ENCODE measurements at regions not wholly inside any gene's neighbourhood (a gene's known extent, or its start where the extent isn't known, plus 50 kb on each side); places are given as distances from the start of the nearest gene placed in this dataset.

- ChIA-PET CTCF (no interaction called here), POLR2A (no interaction called here)
- Histone ChIP-seq H3K9me3 (no peaks in the 10 kb centered on the region), H3K27me3 (replicated peaks in 1 of 2; ENCODE audit: control insufficient read depth in 2 of 2, extremely low read depth in 1 of 2, insufficient read depth in 2 of 2, low read length in 1 of 2) (peaks cover 0 to 9% of the 10 kb centered on the region in 2 experiments), H3K4me1 (ENCODE audit: control insufficient read depth in 1 of 2, extremely low read depth in 1 of 2, insufficient read depth in 2 of 2, low read length in 2 of 2) (no peaks in the 10 kb centered on the region), H3K27ac (ENCODE audit: low read length) (no peak overlapping the region), H3K36me3 (ENCODE audit: control insufficient read depth in 2 of 2, extremely low read depth in 1 of 2, insufficient read depth in 1 of 2, low read length in 1 of 2) (no peaks in the 10 kb centered on the region), H3K4me3 (ENCODE audit: control insufficient read depth in 1 of 2, extremely low read depth in 1 of 2, low read length in 1 of 2) (no peak overlapping the region)
- no peak overlapping the region for H3K4me3 Mint-ChIP-seq
- no peaks in the 10 kb centered on the region for H3K36me3 Mint-ChIP-seq
- ATAC-seq (replicated peaks in 1 of 4) = no peak
- H3K27ac Mint-ChIP-seq = no peak overlapping the region
- no peak for DNase-seq
- no peaks in the 10 kb centered on the region for H3K4me1 Mint-ChIP-seq
- 90% methylated on average over 23 of the region's 26 CpGs for WGBS (ENCODE audit: insufficient coverage)
- H3K9me3 Mint-ChIP-seq = no peaks in the 10 kb centered on the region
- peaks cover 0 to 3% of the 10 kb centered on the region in 2 donors for H3K27me3 Mint-ChIP-seq
These were observed 107.1 kb downstream of the BANF2 start for GRCh38 chr20:17806739-17807441.

- no peaks in the 10 kb centered on the region for H3K9me3 ChIP-seq
- no peak overlapping the region for H3K4me3 ChIP-seq (ENCODE audit: control insufficient read depth in 1 of 2, extremely low read depth in 1 of 2, low read length in 1 of 2)
- Mint-ChIP-seq H3K27me3 (peaks cover 0 to 11% of the 10 kb centered on the region in 2 donors), H3K4me3 (no peak overlapping the region), H3K9me3 (no peaks in the 10 kb centered on the region), H3K36me3 (no peaks in the 10 kb centered on the region), H3K4me1 (no peaks in the 10 kb centered on the region), H3K27ac (no peak overlapping the region)
- no peaks in the 10 kb centered on the region for H3K4me1 ChIP-seq (ENCODE audit: control insufficient read depth in 1 of 2, extremely low read depth in 1 of 2, insufficient read depth in 2 of 2, low read length in 2 of 2)
- CTCF ChIA-PET = interaction anchor here in 1 of 2 donors (0.6 kb wide), 1 partner anchor 86 kb away, joined by 3 read pairs; no protein-coding TSS in a partner anchor
- WGBS (ENCODE audit: insufficient coverage) = 100% methylated on average over 2 of the region's 7 CpGs
- peaks cover 0 to 9% of the 10 kb centered on the region in 2 experiments for H3K27me3 ChIP-seq (replicated peaks in 1 of 2; ENCODE audit: control insufficient read depth in 2 of 2, extremely low read depth in 1 of 2, insufficient read depth in 2 of 2, low read length in 1 of 2)
- no peak for DNase-seq
- no peak for ATAC-seq (replicated peaks in 1 of 4)
- H3K27ac ChIP-seq (ENCODE audit: low read length) = no peak overlapping the region
- POLR2A ChIA-PET = interaction anchor here in 1 of 2 donors (0.6 kb wide), 1 partner anchor 127 kb away, joined by 6 read pairs; no protein-coding TSS in a partner anchor
- H3K36me3 ChIP-seq (ENCODE audit: control insufficient read depth in 2 of 2, extremely low read depth in 1 of 2, insufficient read depth in 1 of 2, low read length in 1 of 2) = no peaks in the 10 kb centered on the region
These were observed 106.3 kb downstream of the BANF2 start for GRCh38 chr20:17806107-17806506.

GRCh38 chr20:17803765-17804164 lies 104.0 kb downstream of the BANF2 start:
- H3K27ac ChIP-seq (ENCODE audit: low read length) = no peak overlapping the region
- DNase-seq = no peak
- Mint-ChIP-seq H3K36me3 (no peaks in the 10 kb centered on the region), H3K4me1 (no peaks in the 10 kb centered on the region), H3K9me3 (peaks cover 4 to 7% (median 5%) of the 10 kb centered on the region in 3 donors), H3K27ac (no peak overlapping the region), H3K4me3 (no peak overlapping the region), H3K27me3 (peaks cover 14 to 17% of the 10 kb centered on the region in 2 donors)
- H3K27me3 ChIP-seq (replicated peaks in 1 of 2; ENCODE audit: control insufficient read depth in 2 of 2, extremely low read depth in 1 of 2, insufficient read depth in 2 of 2, low read length in 1 of 2) = peaks cover 0 to 9% of the 10 kb centered on the region in 2 experiments
- no peak for ATAC-seq (replicated peaks in 1 of 4)
- H3K9me3 ChIP-seq = no peaks in the 10 kb centered on the region
- ChIA-PET CTCF (no interaction called here), POLR2A (no interaction called here)
- H3K36me3 ChIP-seq (ENCODE audit: control insufficient read depth in 2 of 2, extremely low read depth in 1 of 2, insufficient read depth in 1 of 2, low read length in 1 of 2) = no peaks in the 10 kb centered on the region
- H3K4me1 ChIP-seq (ENCODE audit: control insufficient read depth in 1 of 2, extremely low read depth in 1 of 2, insufficient read depth in 2 of 2, low read length in 2 of 2) = no peaks in the 10 kb centered on the region
- WGBS (ENCODE audit: insufficient coverage) = no CpG with 5 or more reads among the region's 2 CpGs
- no peak overlapping the region for H3K4me3 ChIP-seq (ENCODE audit: control insufficient read depth in 1 of 2, extremely low read depth in 1 of 2, low read length in 1 of 2)

GRCh38 chr20:17799575-17800227 lies 99.9 kb downstream of the BANF2 start:
- no peak overlapping the region for H3K4me3 ChIP-seq (ENCODE audit: control insufficient read depth in 1 of 2, extremely low read depth in 1 of 2, low read length in 1 of 2)
- ATAC-seq (replicated peaks in 1 of 4) (no peak), DNase-seq (no peak)
- ChIA-PET POLR2A (no interaction called here), CTCF (interaction anchor here in 1 of 2 donors (0.6 kb wide), 1 partner anchor 26 kb away, joined by 3 read pairs; no protein-coding TSS in a partner anchor)
- H3K36me3 ChIP-seq (ENCODE audit: control insufficient read depth in 2 of 2, extremely low read depth in 1 of 2, insufficient read depth in 1 of 2, low read length in 1 of 2) = no peaks in the 10 kb centered on the region
- H3K4me1 Mint-ChIP-seq = peaks cover 2 to 10% (median 9%) of the 10 kb centered on the region in 3 donors
- H3K27me3 Mint-ChIP-seq = peaks cover 21 to 34% of the 10 kb centered on the region in 2 donors
- no peak overlapping the region for H3K27ac ChIP-seq (ENCODE audit: low read length)
- H3K9me3 ChIP-seq = no peaks in the 10 kb centered on the region
- no CpG with 5 or more reads among the region's 1 CpG for WGBS (ENCODE audit: insufficient coverage)
- no peaks in the 10 kb centered on the region for H3K36me3 Mint-ChIP-seq
- H3K27me3 ChIP-seq (replicated peaks in 1 of 2; ENCODE audit: control insufficient read depth in 2 of 2, extremely low read depth in 1 of 2, insufficient read depth in 2 of 2, low read length in 1 of 2) = peaks cover 0 to 3% of the 10 kb centered on the region in 2 experiments
- H3K27ac Mint-ChIP-seq = no peak overlapping the region
- H3K4me1 ChIP-seq (ENCODE audit: control insufficient read depth in 1 of 2, extremely low read depth in 1 of 2, insufficient read depth in 2 of 2, low read length in 2 of 2) = no peaks in the 10 kb centered on the region
- peaks cover 5 to 9% (median 7%) of the 10 kb centered on the region in 3 donors for H3K9me3 Mint-ChIP-seq
- H3K4me3 Mint-ChIP-seq = no peak overlapping the region

GRCh38 chr20:17798601-17799000 lies 98.8 kb downstream of the BANF2 start:
- DNase-seq (no peak), ATAC-seq (replicated peaks in 1 of 4) (no peak)
- no peaks in the 10 kb centered on the region for H3K4me1 ChIP-seq (ENCODE audit: control insufficient read depth in 1 of 2, extremely low read depth in 1 of 2, insufficient read depth in 2 of 2, low read length in 2 of 2)
- WGBS (ENCODE audit: insufficient coverage) = no CpG with 5 or more reads among the region's 1 CpG
- no peaks in the 10 kb centered on the region for H3K9me3 ChIP-seq
- H3K4me3 ChIP-seq (ENCODE audit: control insufficient read depth in 1 of 2, extremely low read depth in 1 of 2, low read length in 1 of 2) = no peak overlapping the region
- H3K4me1 Mint-ChIP-seq = peaks cover 2 to 10% (median 9%) of the 10 kb centered on the region in 3 donors
- peaks cover 21 to 34% of the 10 kb centered on the region in 2 donors for H3K27me3 Mint-ChIP-seq
- no peak overlapping the region for H3K27ac Mint-ChIP-seq
- no peak overlapping the region for H3K4me3 Mint-ChIP-seq
- POLR2A ChIA-PET = no interaction called here
- H3K9me3 Mint-ChIP-seq = peaks cover 5 to 9% (median 7%) of the 10 kb centered on the region in 3 donors
- H3K36me3 ChIP-seq (ENCODE audit: control insufficient read depth in 2 of 2, extremely low read depth in 1 of 2, insufficient read depth in 1 of 2, low read length in 1 of 2) = no peaks in the 10 kb centered on the region
- CTCF ChIA-PET = no interaction called here
- H3K36me3 Mint-ChIP-seq = no peaks in the 10 kb centered on the region
- no peak overlapping the region for H3K27ac ChIP-seq (ENCODE audit: low read length)
- peaks cover 0 to 3% of the 10 kb centered on the region in 2 experiments for H3K27me3 ChIP-seq (replicated peaks in 1 of 2; ENCODE audit: control insufficient read depth in 2 of 2, extremely low read depth in 1 of 2, insufficient read depth in 2 of 2, low read length in 1 of 2)

- peaks cover 21 to 34% of the 10 kb centered on the region in 2 donors for H3K27me3 Mint-ChIP-seq
- no peak overlapping the region for H3K4me3 Mint-ChIP-seq
- ATAC-seq (replicated peaks in 1 of 4) = no peak
- H3K4me1 Mint-ChIP-seq = peaks cover 2 to 10% (median 9%) of the 10 kb centered on the region in 3 donors
- H3K4me3 ChIP-seq (ENCODE audit: control insufficient read depth in 1 of 2, extremely low read depth in 1 of 2, low read length in 1 of 2) = no peak overlapping the region
- no peaks in the 10 kb centered on the region for H3K36me3 ChIP-seq (ENCODE audit: control insufficient read depth in 2 of 2, extremely low read depth in 1 of 2, insufficient read depth in 1 of 2, low read length in 1 of 2)
- no peak for DNase-seq
- H3K27ac Mint-ChIP-seq = no peak overlapping the region
- ChIA-PET CTCF (no interaction called here), POLR2A (no interaction called here)
- no peaks in the 10 kb centered on the region for H3K4me1 ChIP-seq (ENCODE audit: control insufficient read depth in 1 of 2, extremely low read depth in 1 of 2, insufficient read depth in 2 of 2, low read length in 2 of 2)
- H3K9me3 ChIP-seq = no peaks in the 10 kb centered on the region
- no peaks in the 10 kb centered on the region for H3K36me3 Mint-ChIP-seq
- no CpG with 5 or more reads among the region's 4 CpGs for WGBS (ENCODE audit: insufficient coverage)
- peaks cover 0 to 3% of the 10 kb centered on the region in 2 experiments for H3K27me3 ChIP-seq (replicated peaks in 1 of 2; ENCODE audit: control insufficient read depth in 2 of 2, extremely low read depth in 1 of 2, insufficient read depth in 2 of 2, low read length in 1 of 2)
- H3K27ac ChIP-seq (ENCODE audit: low read length) = no peak overlapping the region
- peaks cover 5 to 9% (median 7%) of the 10 kb centered on the region in 3 donors for H3K9me3 Mint-ChIP-seq
These were observed 97.8 kb downstream of the BANF2 start for GRCh38 chr20:17797579-17797978.
